ENCODE measurements at regions not wholly inside any gene's neighbourhood (a gene's known extent, or its start where the extent isn't known, plus 50 kb on each side); places are given as distances from the start of the nearest gene placed in this dataset.

DNA sequence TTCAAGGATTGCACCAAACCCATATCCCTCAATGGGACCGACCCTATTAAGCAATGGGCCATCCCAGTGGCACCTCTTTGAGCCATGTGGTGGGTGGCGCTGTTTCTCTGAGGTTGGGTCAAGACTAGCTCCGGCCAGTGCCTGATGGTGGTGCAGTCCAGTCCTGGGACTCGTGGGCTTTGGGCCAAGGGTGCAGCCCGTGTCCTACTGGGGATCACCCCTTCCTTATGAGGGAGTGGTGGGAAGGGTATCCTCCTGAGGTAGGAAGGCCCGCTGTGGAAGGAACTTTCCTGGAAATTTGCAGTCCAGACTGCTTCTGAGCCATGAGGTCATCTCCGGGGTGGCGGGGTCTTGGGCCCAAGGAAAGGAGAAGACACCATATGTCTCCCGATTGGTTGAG, 231.6 kb downstream of the SNRPN start:
- TF ChIP-seq EZH2phosphoT487 (IDR thresholded peaks at IDR 0.05; ENCODE audit: borderline replicate concordance, low read length) (no peak), EZH2 (IDR thresholded peaks at IDR 0.05; ENCODE audit: low read length, unreplicated experiment) (no peak)
- TF ChIP-seq, protein P1, sequence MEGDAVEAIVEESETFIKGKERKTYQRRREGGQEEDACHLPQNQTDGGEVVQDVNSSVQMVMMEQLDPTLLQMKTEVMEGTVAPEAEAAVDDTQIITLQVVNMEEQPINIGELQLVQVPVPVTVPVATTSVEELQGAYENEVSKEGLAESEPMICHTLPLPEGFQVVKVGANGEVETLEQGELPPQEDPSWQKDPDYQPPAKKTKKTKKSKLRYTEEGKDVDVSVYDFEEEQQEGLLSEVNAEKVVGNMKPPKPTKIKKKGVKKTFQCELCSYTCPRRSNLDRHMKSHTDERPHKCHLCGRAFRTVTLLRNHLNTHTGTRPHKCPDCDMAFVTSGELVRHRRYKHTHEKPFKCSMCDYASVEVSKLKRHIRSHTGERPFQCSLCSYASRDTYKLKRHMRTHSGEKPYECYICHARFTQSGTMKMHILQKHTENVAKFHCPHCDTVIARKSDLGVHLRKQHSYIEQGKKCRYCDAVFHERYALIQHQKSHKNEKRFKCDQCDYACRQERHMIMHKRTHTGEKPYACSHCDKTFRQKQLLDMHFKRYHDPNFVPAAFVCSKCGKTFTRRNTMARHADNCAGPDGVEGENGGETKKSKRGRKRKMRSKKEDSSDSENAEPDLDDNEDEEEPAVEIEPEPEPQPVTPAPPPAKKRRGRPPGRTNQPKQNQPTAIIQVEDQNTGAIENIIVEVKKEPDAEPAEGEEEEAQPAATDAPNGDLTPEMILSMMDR (conservative IDR thresholded peaks at IDR 0.05; ENCODE audit: low read depth, low read length), result no peak
- ATAC-seq, result no peak

GRCh38 chr15:25186906-25187645, 232.3 kb downstream of the SNRPN start:
- no peaks in the 10 kb centered on the region for H3K4me1 ChIP-seq (ENCODE audit: insufficient read depth, low read length)
- no peak overlapping the region for H3K9ac ChIP-seq (ENCODE audit: low read length)
- DNase-seq (no peak), ATAC-seq (no peak)
- no peaks in the 10 kb centered on the region for H3K79me2 ChIP-seq (ENCODE audit: low read length)
- H3K4me3 ChIP-seq (ENCODE audit: low read length), result no peak overlapping the region
- intact Hi-C loops (cut with micrococcal nuclease), result no loop called here
- no peaks in the 10 kb centered on the region for H3F3A ChIP-seq (ENCODE audit: low read length, unreplicated experiment)
- H3K4me2 ChIP-seq (ENCODE audit: low read length), result no peak overlapping the region
- H4K20me1 ChIP-seq (ENCODE audit: low read length), result no peaks in the 10 kb centered on the region
- H3K9me3 ChIP-seq (ENCODE audit: low read length), result no peaks in the 10 kb centered on the region
- H3K27ac ChIP-seq (ENCODE audit: low read length), result no peak overlapping the region
- TF ChIP-seq EZH2phosphoT487 (IDR thresholded peaks at IDR 0.05; ENCODE audit: borderline replicate concordance, low read length) (no peak), EZH2 (IDR thresholded peaks at IDR 0.05; ENCODE audit: low read length, unreplicated experiment) (no peak)
- TF ChIP-seq, protein P1 (conservative IDR thresholded peaks at IDR 0.05; ENCODE audit: low read depth, low read length), result no peak
- no peak overlapping the region for H2AFZ ChIP-seq (ENCODE audit: low read length)
- H3K9me2 ChIP-seq (replicated peaks; ENCODE audit: low read length), result no peaks in the 10 kb centered on the region
- no peaks in the 10 kb centered on the region for H3K27me3 ChIP-seq (ENCODE audit: low read length)
- POLR2A ChIA-PET (ENCODE audit: unreplicated experiment), result no interaction called here
- CTCF ChIA-PET, result no interaction called here
- BruUV-seq (replicated peaks), result no TSS peak
- H3K36me3 ChIP-seq (ENCODE audit: low read depth, low read length), result no peaks in the 10 kb centered on the region

More for the DNA sequence above, 231.6 kb downstream of the SNRPN start:
- DNase-seq, result no peak
- H2AFZ ChIP-seq (ENCODE audit: low read length), result no peak overlapping the region
- no peaks in the 10 kb centered on the region for H3F3A ChIP-seq (ENCODE audit: low read length, unreplicated experiment)
- intact Hi-C loops (cut with micrococcal nuclease), result no loop called here
- no peaks in the 10 kb centered on the region for H4K20me1 ChIP-seq (ENCODE audit: low read length)
- H3K79me2 ChIP-seq (ENCODE audit: low read length), result no peaks in the 10 kb centered on the region
- ChIA-PET CTCF (no interaction called here), POLR2A (ENCODE audit: unreplicated experiment) (no interaction called here)
- H3K36me3 ChIP-seq (ENCODE audit: low read depth, low read length), result no peaks in the 10 kb centered on the region
- no peaks in the 10 kb centered on the region for H3K4me1 ChIP-seq (ENCODE audit: insufficient read depth, low read length)
- H3K9me3 ChIP-seq (ENCODE audit: low read length), result no peaks in the 10 kb centered on the region
- H3K27ac ChIP-seq (ENCODE audit: low read length), result no peak overlapping the region
- no peaks in the 10 kb centered on the region for H3K9me2 ChIP-seq (replicated peaks; ENCODE audit: low read length)
- no peaks in the 10 kb centered on the region for H3K27me3 ChIP-seq (ENCODE audit: low read length)
- no peak overlapping the region for H3K9ac ChIP-seq (ENCODE audit: low read length)
- H3K4me2 ChIP-seq (ENCODE audit: low read length), result no peak overlapping the region
- H3K4me3 ChIP-seq (ENCODE audit: low read length), result no peak overlapping the region
- BruUV-seq (replicated peaks), result no TSS peak

- DNase-seq (no peak), ATAC-seq (no peak)
- Histone ChIP-seq H3K27me3 (ENCODE audit: low read length) (no peaks in the 10 kb centered on the region), H3K9me2 (replicated peaks; ENCODE audit: low read length) (no peaks in the 10 kb centered on the region), H2AFZ (ENCODE audit: low read length) (no peak overlapping the region), H3K4me3 (ENCODE audit: low read length) (no peak overlapping the region), H4K20me1 (ENCODE audit: low read length) (no peaks in the 10 kb centered on the region), H3K4me2 (ENCODE audit: low read length) (no peak overlapping the region), H3K79me2 (ENCODE audit: low read length) (no peaks in the 10 kb centered on the region), H3K9ac (ENCODE audit: low read length) (no peak overlapping the region), H3K36me3 (ENCODE audit: low read depth, low read length) (no peaks in the 10 kb centered on the region), H3K27ac (ENCODE audit: low read length) (no peak overlapping the region), H3K9me3 (ENCODE audit: low read length) (no peaks in the 10 kb centered on the region), H3K4me1 (ENCODE audit: insufficient read depth, low read length) (no peaks in the 10 kb centered on the region), H3F3A (ENCODE audit: low read length, unreplicated experiment) (no peaks in the 10 kb centered on the region)
- no peak for TF ChIP-seq EZH2phosphoT487 (IDR thresholded peaks at IDR 0.05; ENCODE audit: borderline replicate concordance, low read length)
- TF ChIP-seq, protein P1 (conservative IDR thresholded peaks at IDR 0.05; ENCODE audit: low read depth, low read length), result no peak
- no peak for TF ChIP-seq EZH2 (IDR thresholded peaks at IDR 0.05; ENCODE audit: low read length, unreplicated experiment)
- no TSS peak for BruUV-seq (replicated peaks)
- POLR2A ChIA-PET (ENCODE audit: unreplicated experiment), result no interaction called here
- intact Hi-C loops (cut with micrococcal nuclease), result no loop called here
- CTCF ChIA-PET, result no interaction called here
These were observed 233.3 kb downstream of the SNRPN start for GRCh38 chr15:25188051-25188450.

Measured in PC-3 (cell line).